ENCODE measurements at regions not wholly inside any gene's neighbourhood (a gene's known extent, or its start where the extent isn't known, plus 50 kb on each side); places are given as distances from the start of the nearest gene placed in this dataset.
"Not testable (repeated sequence)": the region's sequence is repeated elsewhere in the genome, so short reads cannot be mapped to it uniquely, and the experiment has no call there.

DNA sequence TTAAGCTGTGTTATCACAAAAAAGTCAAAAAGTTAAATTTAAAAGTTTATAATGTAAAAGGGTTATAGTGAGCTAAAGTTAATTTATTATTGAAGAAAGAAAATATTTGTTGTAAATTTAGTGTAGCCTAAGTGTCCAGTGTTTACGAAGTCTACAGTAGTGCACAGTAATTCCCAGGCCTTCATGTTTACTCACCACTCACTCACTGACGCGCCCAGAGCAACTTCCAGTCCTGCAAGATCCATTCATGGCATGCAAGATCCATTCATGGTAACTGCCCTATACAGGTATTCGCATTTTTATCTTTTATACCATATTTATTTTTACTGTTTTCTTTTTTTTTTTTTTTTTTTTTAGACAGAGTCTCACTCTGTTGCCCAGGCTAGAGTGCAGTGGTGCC is 69.5 kb downstream of the TPRA1 start:
- no peak for ATAC-seq
- no peak overlapping the region for H3K4me3 Mint-ChIP-seq
- peaks cover 36% of the 10 kb centered on the region for H3K27me3 Mint-ChIP-seq

DNA sequence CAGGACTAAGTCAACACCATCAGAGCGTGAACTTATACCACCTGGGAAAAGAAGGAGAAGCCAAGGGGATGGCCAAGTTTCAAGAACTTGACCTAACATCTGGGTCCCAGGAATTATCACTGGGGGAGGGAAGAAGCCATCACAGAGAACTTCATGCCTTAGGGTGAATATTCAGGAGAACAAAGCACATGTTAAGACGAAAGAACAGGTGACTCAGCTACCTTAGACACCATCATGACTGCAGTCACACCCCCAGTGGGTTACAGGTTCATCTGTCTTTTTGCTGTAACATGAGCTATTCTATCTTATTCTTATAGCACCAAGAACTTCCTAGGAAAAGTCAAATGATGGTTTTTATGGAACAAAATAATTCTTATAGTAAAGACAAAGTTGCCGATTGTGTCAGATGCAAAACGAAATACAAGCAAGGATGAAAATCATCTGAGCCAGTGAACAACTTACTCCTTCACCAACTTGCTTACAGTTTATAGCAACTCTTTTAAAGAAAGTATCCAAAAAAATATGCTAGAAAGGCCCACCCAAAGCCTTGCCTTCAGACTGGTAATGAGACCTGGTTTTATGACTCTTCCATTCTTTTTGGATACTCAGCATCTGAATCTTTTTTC is 72.0 kb downstream of the TPRA1 start:
- no peaks in the 10 kb centered on the region for H3K4me1 Mint-ChIP-seq
- H3K36me3 Mint-ChIP-seq (ENCODE audit: low read depth) = no peaks in the 10 kb centered on the region
- peaks cover 28% of the 10 kb centered on the region for H3K27me3 Mint-ChIP-seq
- H3K4me3 Mint-ChIP-seq = no peak overlapping the region
- no peaks in the 10 kb centered on the region for H3K9me3 ChIP-seq (ENCODE audit: control insufficient read depth, low read length, poor library complexity, severe bottlenecking)
- DNase-seq (no peak), ATAC-seq (no peak)
- no peak overlapping the region for H3K27ac Mint-ChIP-seq

More for the DNA sequence above, 69.5 kb downstream of the TPRA1 start:
- Mint-ChIP-seq H3K4me1 (no peaks in the 10 kb centered on the region), H3K27ac (no peak overlapping the region), H3K36me3 (ENCODE audit: low read depth) (no peaks in the 10 kb centered on the region)
- no peak for DNase-seq
- H3K9me3 ChIP-seq (ENCODE audit: control insufficient read depth, low read length, poor library complexity, severe bottlenecking) = no peaks in the 10 kb centered on the region

DNA sequence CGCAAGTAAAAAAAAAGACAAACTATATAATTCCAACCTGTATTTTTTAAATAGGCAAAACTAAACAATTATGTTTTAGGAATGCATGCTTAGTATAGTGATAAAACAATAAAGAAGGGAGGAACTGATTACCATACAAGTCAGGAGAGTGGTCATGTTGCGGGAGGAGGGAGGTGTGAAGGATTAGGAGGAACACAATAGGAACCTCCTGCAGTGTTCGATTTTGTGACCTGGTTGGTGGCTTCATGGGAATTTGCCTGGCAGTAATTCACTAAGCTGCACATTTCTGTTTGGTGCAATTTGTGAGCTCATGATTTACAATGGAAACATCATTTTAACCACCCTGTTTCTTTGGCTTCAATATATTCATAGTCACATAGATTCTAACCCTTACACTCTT is 78.3 kb downstream of the TPRA1 start:
- Mint-ChIP-seq H3K36me3 (ENCODE audit: low read depth) (peaks cover 2% of the 10 kb centered on the region), H3K27ac (no peak overlapping the region), H3K27me3 (peaks cover 42% of the 10 kb centered on the region), H3K4me3 (no peak overlapping the region), H3K4me1 (no peaks in the 10 kb centered on the region)
- ATAC-seq = no peak
- no peak for DNase-seq
- no peaks in the 10 kb centered on the region for H3K9me3 ChIP-seq (ENCODE audit: control insufficient read depth, low read length, poor library complexity, severe bottlenecking)

DNA sequence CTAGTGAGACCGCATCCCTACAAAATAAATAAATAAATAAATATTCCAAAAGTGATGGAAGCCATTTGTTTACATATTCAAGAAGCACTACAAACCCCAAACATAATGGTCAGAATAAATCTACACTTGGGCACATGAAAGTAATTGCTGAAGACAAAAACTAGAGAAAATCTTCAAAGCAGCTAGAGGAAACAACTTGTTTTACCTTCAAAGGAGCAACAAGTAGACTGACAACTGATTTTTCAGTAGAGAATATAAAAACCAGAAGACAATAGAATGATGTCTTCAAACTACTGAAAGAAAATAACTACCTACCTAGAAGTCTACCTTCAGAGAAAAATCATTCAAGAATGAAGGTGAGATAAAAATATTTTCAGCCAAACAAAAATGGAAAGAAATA is 89.4 kb downstream of the TPRA1 start:
- Mint-ChIP-seq H3K4me1 (no peaks in the 10 kb centered on the region), H3K27ac (no peak overlapping the region), H3K36me3 (ENCODE audit: low read depth) (peaks cover 4% of the 10 kb centered on the region), H3K4me3 (no peak overlapping the region), H3K27me3 (peaks cover 17% of the 10 kb centered on the region)
- no peak for DNase-seq
- H3K9me3 ChIP-seq (ENCODE audit: control insufficient read depth, low read length, poor library complexity, severe bottlenecking) = no peaks in the 10 kb centered on the region
- no peak for ATAC-seq

DNA sequence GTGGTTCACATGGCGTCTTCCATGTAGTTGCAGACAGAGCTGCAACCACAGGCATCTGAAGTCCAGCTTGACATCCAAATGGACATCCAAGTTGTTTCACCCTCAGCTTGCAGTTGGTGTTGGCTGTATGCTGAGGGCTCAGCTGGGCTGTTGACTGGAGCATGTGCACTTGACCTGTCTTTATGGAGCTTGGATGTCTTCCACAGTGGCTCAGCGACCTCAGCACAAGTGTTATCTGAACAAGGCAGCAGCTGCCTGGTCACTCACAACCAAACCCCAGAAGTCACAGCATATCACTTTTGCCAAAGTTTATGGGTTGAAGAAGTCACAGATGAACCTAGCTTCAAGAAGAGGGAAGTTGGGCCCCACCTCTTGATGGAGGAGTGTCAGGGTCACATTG is 92.9 kb downstream of the TPRA1 start:
- DNase-seq = no peak
- H3K9me3 ChIP-seq (ENCODE audit: control insufficient read depth, low read length, poor library complexity, severe bottlenecking) = no peaks in the 10 kb centered on the region
- H3K4me3 Mint-ChIP-seq = no peak overlapping the region

DNA sequence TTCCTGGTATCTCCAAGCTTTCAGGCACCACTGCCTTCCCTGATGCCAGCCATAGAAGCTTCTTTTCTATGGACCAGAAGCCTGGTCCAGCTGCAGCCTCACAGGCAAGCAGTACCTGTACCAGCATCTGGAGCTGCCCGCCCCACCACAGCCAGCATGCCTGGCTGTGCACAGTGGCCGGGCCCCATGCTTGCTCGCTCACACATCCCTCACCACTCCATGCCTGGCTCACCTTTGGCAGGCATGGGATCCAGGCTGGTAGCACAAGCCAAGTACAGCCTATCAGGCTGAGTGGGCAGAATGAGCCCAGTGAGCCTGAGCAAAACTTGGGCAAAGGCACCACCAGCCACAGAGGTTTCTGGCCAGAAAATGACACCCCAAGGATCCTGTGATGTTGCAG is 93.4 kb downstream of the TPRA1 start:
- ATAC-seq = no peak
- Mint-ChIP-seq H3K27me3 (peaks cover 8% of the 10 kb centered on the region), H3K4me3 (no peak overlapping the region), H3K4me1 (no peaks in the 10 kb centered on the region), H3K27ac (no peak overlapping the region), H3K36me3 (ENCODE audit: low read depth) (no peaks in the 10 kb centered on the region)
- DNase-seq = no peak
- no peaks in the 10 kb centered on the region for H3K9me3 ChIP-seq (ENCODE audit: control insufficient read depth, low read length, poor library complexity, severe bottlenecking)

More for the DNA sequence above, 92.9 kb downstream of the TPRA1 start:
- no peak overlapping the region for H3K27ac Mint-ChIP-seq
- ATAC-seq = no peak
- no peaks in the 10 kb centered on the region for H3K4me1 Mint-ChIP-seq
- H3K27me3 Mint-ChIP-seq = peaks cover 8% of the 10 kb centered on the region
- peaks cover 2% of the 10 kb centered on the region for H3K36me3 Mint-ChIP-seq (ENCODE audit: low read depth)

DNA sequence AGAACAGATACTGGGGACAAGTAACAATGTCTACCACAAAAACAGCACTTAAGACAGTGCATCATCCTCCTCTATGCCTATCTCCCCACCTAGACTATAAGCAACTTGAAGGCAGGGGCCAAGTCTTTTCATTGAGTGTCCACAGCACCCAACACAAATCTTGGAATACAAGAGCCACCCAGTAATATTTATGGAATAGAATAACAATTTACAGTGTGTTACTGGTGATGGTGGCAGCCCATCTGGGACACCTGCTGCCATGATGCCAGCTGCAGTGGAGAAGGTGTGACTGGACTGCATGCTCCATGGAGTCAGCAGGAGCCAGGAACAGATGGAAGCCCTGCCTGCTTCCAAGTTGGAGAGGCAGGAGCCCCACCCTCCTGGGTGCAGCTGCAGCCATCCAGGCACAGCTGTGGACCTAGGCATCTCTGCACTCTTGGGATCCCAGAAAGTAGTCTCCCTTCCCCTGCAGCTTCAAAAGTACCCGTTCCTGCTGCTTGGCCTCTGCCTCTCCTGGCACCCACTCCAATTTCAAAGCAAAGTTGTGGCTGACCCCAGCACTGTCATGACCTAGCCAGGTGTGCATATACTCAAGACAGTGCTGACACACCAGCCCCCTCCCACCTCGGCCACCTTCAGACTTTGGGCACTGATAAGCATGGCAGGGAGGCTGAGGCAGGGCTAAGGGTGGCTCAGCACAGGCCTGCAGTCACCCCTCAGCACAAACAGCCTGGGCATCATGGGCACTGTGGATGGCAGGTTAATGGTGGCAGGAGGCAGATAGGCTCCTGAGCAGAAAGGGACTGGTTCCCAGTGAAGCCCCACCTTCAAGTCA is 94.5 kb downstream of the TPRA1 start:
- Mint-ChIP-seq H3K36me3 (ENCODE audit: low read depth) (no peaks in the 10 kb centered on the region), H3K27ac (no peak overlapping the region), H3K4me3 (no peak overlapping the region), H3K4me1 (no peaks in the 10 kb centered on the region), H3K27me3 (peaks cover 8% of the 10 kb centered on the region)
- H3K9me3 ChIP-seq (ENCODE audit: control insufficient read depth, low read length, poor library complexity, severe bottlenecking) = no peaks in the 10 kb centered on the region
- ATAC-seq = no peak
- DNase-seq = no peak

DNA sequence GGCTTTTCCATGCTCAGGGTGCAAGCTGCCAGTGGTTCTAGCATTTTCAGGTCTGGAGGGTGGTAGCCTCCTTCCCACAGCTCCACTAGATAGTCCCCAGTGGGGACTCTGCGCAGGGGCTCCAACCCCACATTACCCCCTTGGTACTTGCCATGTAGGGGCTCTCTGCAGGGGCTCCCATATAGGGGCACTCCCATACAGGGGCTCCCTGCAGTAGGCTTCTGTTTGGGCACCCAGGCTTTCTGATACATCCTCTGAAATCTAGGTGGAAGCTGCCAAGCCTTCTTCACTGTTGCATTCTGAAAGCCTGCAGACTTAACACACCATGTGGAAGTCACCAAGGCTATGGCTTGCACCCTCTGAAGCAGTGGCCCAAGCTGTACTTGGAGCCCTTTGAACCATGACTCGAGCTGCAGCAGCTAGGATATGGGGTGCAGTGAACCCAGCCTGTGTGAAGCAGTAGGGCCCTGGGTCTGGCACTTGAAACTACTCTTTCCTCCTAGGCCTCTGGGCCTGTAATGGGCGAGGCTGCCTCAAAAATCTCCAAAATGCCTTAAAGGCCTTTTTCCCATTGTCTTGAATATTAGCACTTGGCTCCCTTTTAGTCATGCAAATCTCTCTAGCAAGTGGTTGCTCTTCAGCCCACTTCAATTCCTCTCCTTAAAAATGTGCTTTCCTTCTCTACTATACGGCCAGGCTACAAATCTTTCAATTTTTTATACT is 96.4 kb downstream of the TPRA1 start:
- H3K36me3 Mint-ChIP-seq (ENCODE audit: low read depth) = no peaks in the 10 kb centered on the region
- H3K4me1 Mint-ChIP-seq = no peaks in the 10 kb centered on the region
- no peak overlapping the region for H3K4me3 Mint-ChIP-seq
- DNase-seq (no peak), ATAC-seq (no peak)
- no peak overlapping the region for H3K27ac Mint-ChIP-seq
- peaks cover 18% of the 10 kb centered on the region for H3K27me3 Mint-ChIP-seq
- H3K9me3 ChIP-seq (ENCODE audit: control insufficient read depth, low read length, poor library complexity, severe bottlenecking) = no peaks in the 10 kb centered on the region

DNA sequence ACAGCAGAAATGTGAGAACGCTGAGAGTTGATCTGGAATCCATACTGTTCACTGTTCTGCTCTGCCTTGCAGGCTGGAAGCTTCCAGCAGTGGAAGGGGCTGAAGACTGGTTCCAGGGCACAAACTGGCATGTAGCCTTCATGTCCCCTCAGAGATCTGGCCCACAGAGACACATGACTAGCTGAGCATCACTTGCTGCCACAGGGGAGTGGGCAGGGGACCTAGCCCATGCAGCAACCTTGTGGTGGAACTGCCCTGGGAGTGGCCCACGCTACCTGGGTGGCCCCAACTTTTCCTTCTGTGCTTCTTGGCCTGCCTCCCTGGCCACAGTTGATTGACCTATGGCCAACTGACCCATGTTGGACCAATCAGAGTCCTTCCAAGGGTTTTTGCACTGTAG is 98.1 kb downstream of the TPRA1 start:
- no peak for DNase-seq
- Mint-ChIP-seq H3K27me3 (peaks cover 32% of the 10 kb centered on the region), H3K36me3 (ENCODE audit: low read depth) (no peaks in the 10 kb centered on the region), H3K4me3 (no peak overlapping the region), H3K4me1 (no peaks in the 10 kb centered on the region), H3K27ac (no peak overlapping the region)
- H3K9me3 ChIP-seq (ENCODE audit: control insufficient read depth, low read length, poor library complexity, severe bottlenecking) = no peaks in the 10 kb centered on the region
- ATAC-seq = no peak

DNA sequence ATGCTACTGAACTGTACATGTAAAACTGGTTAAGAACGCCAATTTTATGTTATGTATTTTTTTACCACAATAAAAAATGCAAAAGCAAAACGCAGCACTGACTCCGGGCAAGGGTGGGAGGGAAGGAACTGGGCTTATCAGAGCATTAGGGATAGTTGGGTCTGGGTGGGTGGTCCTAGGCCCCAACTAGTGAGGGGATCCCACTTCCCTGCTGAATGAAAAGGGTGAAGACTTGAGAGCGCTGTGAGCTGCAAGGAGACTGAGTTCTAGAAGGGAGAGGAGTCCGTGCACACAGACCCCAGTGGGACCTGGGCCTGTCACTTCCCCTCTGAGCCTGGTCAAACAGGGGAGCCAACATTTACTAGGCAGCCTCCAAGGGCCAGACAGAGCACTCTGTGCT is 98.6 kb downstream of the TPRA1 start:
- Mint-ChIP-seq H3K4me1 (no peaks in the 10 kb centered on the region), H3K27ac (no peak overlapping the region), H3K27me3 (peaks cover 31% of the 10 kb centered on the region), H3K4me3 (no peak overlapping the region), H3K36me3 (ENCODE audit: low read depth) (peaks cover 3% of the 10 kb centered on the region)
- DNase-seq (no peak), ATAC-seq (no peak)
- H3K9me3 ChIP-seq (ENCODE audit: control insufficient read depth, low read length, poor library complexity, severe bottlenecking) = no peaks in the 10 kb centered on the region

DNA sequence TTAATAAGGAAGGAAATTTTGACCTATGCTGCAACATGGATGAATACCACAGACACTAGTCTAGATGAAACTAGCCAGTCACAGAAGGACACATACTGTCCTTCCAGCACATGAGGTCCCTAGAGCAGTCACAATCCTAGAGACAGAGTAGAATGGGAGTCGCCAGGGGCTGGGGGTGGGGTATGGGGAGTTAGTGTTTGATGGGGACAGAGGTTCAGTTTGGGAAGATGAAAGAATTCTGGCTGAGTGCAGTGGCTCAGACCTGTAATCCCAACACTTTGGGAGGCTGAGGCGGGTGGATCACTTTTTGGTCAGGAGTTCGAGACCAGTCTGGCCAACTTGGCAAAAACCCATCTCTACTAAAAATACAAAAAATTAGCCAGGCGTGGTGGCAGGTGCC is 99.2 kb downstream of the TPRA1 start:
- H3K4me3 Mint-ChIP-seq = no peak overlapping the region
- DNase-seq = no peak
- no peaks in the 10 kb centered on the region for H3K4me1 Mint-ChIP-seq
- H3K9me3 ChIP-seq (ENCODE audit: control insufficient read depth, low read length, poor library complexity, severe bottlenecking) = no peaks in the 10 kb centered on the region
- H3K27ac Mint-ChIP-seq = no peak overlapping the region
- H3K36me3 Mint-ChIP-seq (ENCODE audit: low read depth) = peaks cover 4% of the 10 kb centered on the region
- H3K27me3 Mint-ChIP-seq = peaks cover 34% of the 10 kb centered on the region
- no peak for ATAC-seq

DNA sequence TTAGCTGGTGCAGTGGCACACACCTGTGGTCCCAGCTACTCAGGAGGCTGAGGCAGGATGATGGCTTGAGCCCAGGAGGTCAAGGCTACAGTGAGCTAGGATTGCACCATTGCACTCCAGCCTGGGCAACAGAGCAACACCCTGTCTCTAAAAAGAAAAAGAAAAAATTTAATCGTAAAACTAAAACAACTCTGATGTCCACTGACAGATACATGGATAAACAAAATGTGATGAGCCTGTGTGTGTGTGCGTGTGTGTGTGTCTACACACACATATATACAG is 99.6 kb downstream of the TPRA1 start:
- H3K27ac Mint-ChIP-seq; DNase-seq; ATAC-seq; H3K9me3 ChIP-seq (ENCODE audit: control insufficient read depth, low read length, poor library complexity, severe bottlenecking); H3K4me3 Mint-ChIP-seq; H3K36me3 Mint-ChIP-seq (ENCODE audit: low read depth); H3K4me1 Mint-ChIP-seq: not testable (repeated sequence)
- peaks cover 37% of the 10 kb centered on the region for H3K27me3 Mint-ChIP-seq

DNA sequence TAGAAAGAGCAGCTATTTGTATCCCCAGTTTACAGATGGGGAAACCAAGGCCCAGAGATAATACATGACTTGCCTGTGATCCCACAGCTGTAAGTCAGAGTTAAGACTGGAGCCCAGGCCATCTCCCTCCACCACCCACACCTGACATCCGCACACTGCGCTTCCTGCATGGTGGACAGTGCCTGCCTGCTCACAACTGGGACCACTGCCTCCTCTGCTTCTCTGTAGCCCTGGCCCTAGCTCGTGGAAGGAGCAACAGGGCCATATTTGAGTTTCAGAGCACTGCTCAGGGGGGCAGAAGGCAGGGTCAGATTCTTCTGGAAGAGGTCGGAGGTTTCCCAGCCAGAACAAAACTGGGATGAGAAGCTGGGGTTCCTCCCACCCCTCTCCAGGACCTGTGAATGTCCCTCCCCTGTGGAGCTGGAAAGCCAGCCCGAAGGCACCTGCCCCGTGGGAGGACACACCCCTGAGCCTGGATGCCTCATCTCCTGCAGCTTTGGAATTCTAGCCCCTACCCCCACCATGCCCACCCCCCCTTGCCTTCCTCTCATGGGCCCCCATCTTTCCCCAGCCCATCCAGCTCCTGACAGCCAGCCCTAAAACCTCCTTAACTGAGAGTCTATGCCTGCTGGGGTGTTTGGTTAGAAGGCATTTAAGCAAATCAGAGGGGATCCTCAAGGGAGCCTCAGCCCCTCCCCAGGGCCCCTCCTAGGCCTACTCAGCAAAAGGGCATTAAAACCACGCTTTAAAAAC is 100.1 kb downstream of the TPRA1 start:
- peaks cover 42% of the 10 kb centered on the region for H3K27me3 Mint-ChIP-seq
- no peak overlapping the region for H3K4me3 Mint-ChIP-seq
- peaks cover 4% of the 10 kb centered on the region for H3K36me3 Mint-ChIP-seq (ENCODE audit: low read depth)
- DNase-seq (no peak), ATAC-seq (no peak)
- no peaks in the 10 kb centered on the region for H3K4me1 Mint-ChIP-seq
- no peak overlapping the region for H3K27ac Mint-ChIP-seq
- no peaks in the 10 kb centered on the region for H3K9me3 ChIP-seq (ENCODE audit: control insufficient read depth, low read length, poor library complexity, severe bottlenecking)
